ENCODE measurements at regions not wholly inside any gene's neighbourhood (a gene's known extent, or its start where the extent isn't known, plus 50 kb on each side); places are given as distances from the start of the nearest gene placed in this dataset.

GRCh38 chr2:12861344-12861930, 144.7 kb downstream of the TRIB2 start:
- H3K9me3 Mint-ChIP-seq: peaks cover 20% of the 10 kb centered on the region
- no peak overlapping the region for H3K27ac Mint-ChIP-seq
- Histone ChIP-seq H3K27ac (no peak overlapping the region), H3K9me3 (ENCODE audit: low read depth) (no peaks in the 10 kb centered on the region), H3K36me3 (no peaks in the 10 kb centered on the region), H3K79me2 (ENCODE audit: low read depth) (no peaks in the 10 kb centered on the region), H2AFZ (replicated peaks) (no peak overlapping the region), H3K27me3 (no peaks in the 10 kb centered on the region), H3K9ac (no peak overlapping the region), H4K20me1 (ENCODE audit: low read depth) (no peaks in the 10 kb centered on the region), H3K4me1 (no peaks in the 10 kb centered on the region), H3K4me3 (no peak overlapping the region), H3F3A (ENCODE audit: low read depth) (no peaks in the 10 kb centered on the region), H3K4me2 (no peak overlapping the region)
- TF ChIP-seq EZH2phosphoT487 (IDR thresholded peaks at IDR 0.05) (no peak), EZH2 (IDR thresholded peaks at IDR 0.05) (no peak), CTCF (IDR thresholded peaks at IDR 0.05) (no peak)
- H3K4me1 Mint-ChIP-seq: no peaks in the 10 kb centered on the region
- no peak for DNase-seq (ENCODE audit: low spot score)
- no peaks in the 10 kb centered on the region for H3K27me3 Mint-ChIP-seq (ENCODE audit: insufficient read depth, low read depth)
- no peaks in the 10 kb centered on the region for H3K36me3 Mint-ChIP-seq
- H3K4me3 Mint-ChIP-seq: no peak overlapping the region

GRCh38 chr2:12862541-12862940, 145.8 kb downstream of the TRIB2 start:
- no peak overlapping the region for H3K4me3 Mint-ChIP-seq
- no peaks in the 10 kb centered on the region for H3K4me1 Mint-ChIP-seq
- Histone ChIP-seq H2AFZ (replicated peaks) (no peak overlapping the region), H3K4me2 (no peak overlapping the region), H3K27ac (no peak overlapping the region), H3K27me3 (no peaks in the 10 kb centered on the region), H3K4me1 (no peaks in the 10 kb centered on the region), H3K4me3 (no peak overlapping the region), H3K9me3 (ENCODE audit: low read depth) (no peaks in the 10 kb centered on the region), H3F3A (ENCODE audit: low read depth) (no peaks in the 10 kb centered on the region), H3K79me2 (ENCODE audit: low read depth) (no peaks in the 10 kb centered on the region), H4K20me1 (ENCODE audit: low read depth) (no peaks in the 10 kb centered on the region), H3K9ac (no peak overlapping the region), H3K36me3 (no peaks in the 10 kb centered on the region)
- H3K27ac Mint-ChIP-seq: no peak overlapping the region
- H3K9me3 Mint-ChIP-seq: peaks cover 20% of the 10 kb centered on the region
- TF ChIP-seq EZH2 (IDR thresholded peaks at IDR 0.05) (no peak), EZH2phosphoT487 (IDR thresholded peaks at IDR 0.05) (no peak), CTCF (IDR thresholded peaks at IDR 0.05) (no peak)
- H3K36me3 Mint-ChIP-seq: no peaks in the 10 kb centered on the region
- no peaks in the 10 kb centered on the region for H3K27me3 Mint-ChIP-seq (ENCODE audit: insufficient read depth, low read depth)
- no peak for DNase-seq (ENCODE audit: low spot score)

GRCh38 chr2:12863937-12864336, 147.2 kb downstream of the TRIB2 start:
- Histone ChIP-seq H3K4me1 (no peaks in the 10 kb centered on the region), H3F3A (ENCODE audit: low read depth) (no peaks in the 10 kb centered on the region), H3K27ac (no peak overlapping the region), H2AFZ (replicated peaks) (no peak overlapping the region), H4K20me1 (ENCODE audit: low read depth) (no peaks in the 10 kb centered on the region), H3K27me3 (no peaks in the 10 kb centered on the region), H3K36me3 (no peaks in the 10 kb centered on the region), H3K9ac (no peak overlapping the region), H3K9me3 (ENCODE audit: low read depth) (no peaks in the 10 kb centered on the region), H3K4me3 (no peak overlapping the region), H3K79me2 (ENCODE audit: low read depth) (no peaks in the 10 kb centered on the region), H3K4me2 (no peak overlapping the region)
- no peak for DNase-seq (ENCODE audit: low spot score)
- H3K4me3 Mint-ChIP-seq: no peak overlapping the region
- H3K27me3 Mint-ChIP-seq (ENCODE audit: insufficient read depth, low read depth): no peaks in the 10 kb centered on the region
- H3K9me3 Mint-ChIP-seq: peaks cover 20% of the 10 kb centered on the region
- TF ChIP-seq CTCF (IDR thresholded peaks at IDR 0.05) (no peak), EZH2phosphoT487 (IDR thresholded peaks at IDR 0.05) (no peak), EZH2 (IDR thresholded peaks at IDR 0.05) (no peak)
- H3K36me3 Mint-ChIP-seq: no peaks in the 10 kb centered on the region
- no peak overlapping the region for H3K27ac Mint-ChIP-seq
- H3K4me1 Mint-ChIP-seq: no peaks in the 10 kb centered on the region
